ENCODE measurements at regions not wholly inside any gene's neighbourhood (a gene's known extent, or its start where the extent isn't known, plus 50 kb on each side); places are given as distances from the start of the nearest gene placed in this dataset.

DNA sequence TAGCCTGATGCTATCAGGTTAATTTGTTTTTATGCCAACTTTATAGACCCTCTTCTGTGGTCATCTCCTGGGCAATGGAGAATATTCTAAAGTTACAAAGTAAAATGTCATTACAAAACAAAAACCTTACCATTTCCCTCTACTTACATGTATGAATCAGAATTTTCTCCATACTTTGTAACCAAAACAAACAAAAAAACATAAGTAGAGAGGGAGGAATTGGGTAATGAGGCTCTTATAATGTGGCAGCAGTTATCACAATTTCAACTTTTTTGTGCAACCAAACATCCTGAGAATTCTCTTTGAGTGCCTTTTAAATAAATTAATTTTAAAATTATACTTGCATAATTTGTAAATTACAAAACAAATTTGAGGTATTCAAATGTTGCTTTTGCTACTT is 332.8 kb downstream of the TXNL1 start:
- POLR2A ChIA-PET, result no interaction called here
- intact Hi-C loops (cut with micrococcal nuclease), result no loop called here
- peaks cover 26% of the 10 kb centered on the region for H3K4me1 Mint-ChIP-seq

DNA sequence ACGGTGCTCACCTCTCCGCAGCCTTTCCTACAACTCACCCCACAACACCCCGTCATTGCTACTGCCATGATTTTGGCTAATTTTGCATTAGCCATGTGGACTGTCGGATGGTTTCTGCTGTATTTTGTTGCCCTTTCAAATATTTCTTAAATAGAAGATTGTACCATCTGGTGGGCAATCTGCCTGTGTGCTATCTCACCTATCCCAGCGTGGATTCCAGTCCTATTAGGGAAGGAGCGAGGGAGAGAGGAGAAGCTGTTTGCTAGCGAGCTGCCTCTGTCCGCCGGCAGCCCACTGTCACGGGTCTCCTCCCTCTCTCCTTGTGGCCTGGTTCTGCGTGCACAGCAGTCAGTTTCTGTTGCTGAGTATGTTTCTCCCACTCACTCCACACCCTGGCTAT is 336.2 kb downstream of the TXNL1 start:
- ChIA-PET POLR2A (no interaction called here), CTCF (no interaction called here)
- H3K36me3 Mint-ChIP-seq (ENCODE audit: low read depth), result no peaks in the 10 kb centered on the region
- H3K9me3 Mint-ChIP-seq, result no peaks in the 10 kb centered on the region
- no peaks in the 10 kb centered on the region for H3K27me3 Mint-ChIP-seq
- peaks cover 6% of the 10 kb centered on the region for H3K4me1 Mint-ChIP-seq
- TF ChIP-seq, protein P1, sequence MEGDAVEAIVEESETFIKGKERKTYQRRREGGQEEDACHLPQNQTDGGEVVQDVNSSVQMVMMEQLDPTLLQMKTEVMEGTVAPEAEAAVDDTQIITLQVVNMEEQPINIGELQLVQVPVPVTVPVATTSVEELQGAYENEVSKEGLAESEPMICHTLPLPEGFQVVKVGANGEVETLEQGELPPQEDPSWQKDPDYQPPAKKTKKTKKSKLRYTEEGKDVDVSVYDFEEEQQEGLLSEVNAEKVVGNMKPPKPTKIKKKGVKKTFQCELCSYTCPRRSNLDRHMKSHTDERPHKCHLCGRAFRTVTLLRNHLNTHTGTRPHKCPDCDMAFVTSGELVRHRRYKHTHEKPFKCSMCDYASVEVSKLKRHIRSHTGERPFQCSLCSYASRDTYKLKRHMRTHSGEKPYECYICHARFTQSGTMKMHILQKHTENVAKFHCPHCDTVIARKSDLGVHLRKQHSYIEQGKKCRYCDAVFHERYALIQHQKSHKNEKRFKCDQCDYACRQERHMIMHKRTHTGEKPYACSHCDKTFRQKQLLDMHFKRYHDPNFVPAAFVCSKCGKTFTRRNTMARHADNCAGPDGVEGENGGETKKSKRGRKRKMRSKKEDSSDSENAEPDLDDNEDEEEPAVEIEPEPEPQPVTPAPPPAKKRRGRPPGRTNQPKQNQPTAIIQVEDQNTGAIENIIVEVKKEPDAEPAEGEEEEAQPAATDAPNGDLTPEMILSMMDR (IDR thresholded peaks at IDR 0.05), result no peak
- H3K4me3 Mint-ChIP-seq, result no peak overlapping the region
- no peak overlapping the region for H3K27ac Mint-ChIP-seq
- DNase-seq, result no peak
- intact Hi-C loops (cut with micrococcal nuclease), result no loop called here
- ATAC-seq (ENCODE audit: low read depth), result no peak

More for the DNA sequence above, 332.8 kb downstream of the TXNL1 start:
- Mint-ChIP-seq H3K27me3 (no peaks in the 10 kb centered on the region), H3K9me3 (no peaks in the 10 kb centered on the region), H3K36me3 (ENCODE audit: low read depth) (no peaks in the 10 kb centered on the region), H3K27ac (no peak overlapping the region), H3K4me3 (no peak overlapping the region)
- CTCF ChIA-PET, result no interaction called here
- no peak for ATAC-seq (ENCODE audit: low read depth)
- no peak for DNase-seq
- TF ChIP-seq, protein P1 (IDR thresholded peaks at IDR 0.05), result no peak

DNA sequence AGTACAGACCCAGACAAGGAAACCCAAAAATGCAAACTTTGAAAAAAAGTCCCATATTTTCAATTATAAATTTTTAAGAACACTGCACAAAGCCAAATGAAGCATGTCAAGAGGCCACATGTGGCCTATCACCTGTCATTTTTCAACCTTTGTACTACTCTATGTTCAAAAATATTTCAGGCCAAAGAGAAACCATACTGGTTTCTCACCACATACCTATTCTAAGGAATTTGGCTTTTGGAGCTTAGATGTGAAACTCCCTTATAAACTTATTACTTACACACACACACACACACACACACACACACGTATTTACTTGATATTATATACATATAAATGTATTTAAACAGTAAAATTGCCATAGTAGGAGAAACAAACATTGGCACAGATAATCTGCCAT is 338.7 kb downstream of the TXNL1 start:
- no peaks in the 10 kb centered on the region for H3K9me3 Mint-ChIP-seq
- no peaks in the 10 kb centered on the region for H3K36me3 Mint-ChIP-seq (ENCODE audit: low read depth)
- no peak for ATAC-seq (ENCODE audit: low read depth)
- DNase-seq, result no peak
- no peak overlapping the region for H3K4me3 Mint-ChIP-seq
- H3K4me1 Mint-ChIP-seq, result peaks cover 8% of the 10 kb centered on the region
- ChIA-PET CTCF (no interaction called here), POLR2A (no interaction called here)
- no peaks in the 10 kb centered on the region for H3K27me3 Mint-ChIP-seq
- intact Hi-C loops (cut with micrococcal nuclease), result no loop called here
- H3K27ac Mint-ChIP-seq, result no peak overlapping the region
- TF ChIP-seq, protein P1 (IDR thresholded peaks at IDR 0.05), result no peak

DNA sequence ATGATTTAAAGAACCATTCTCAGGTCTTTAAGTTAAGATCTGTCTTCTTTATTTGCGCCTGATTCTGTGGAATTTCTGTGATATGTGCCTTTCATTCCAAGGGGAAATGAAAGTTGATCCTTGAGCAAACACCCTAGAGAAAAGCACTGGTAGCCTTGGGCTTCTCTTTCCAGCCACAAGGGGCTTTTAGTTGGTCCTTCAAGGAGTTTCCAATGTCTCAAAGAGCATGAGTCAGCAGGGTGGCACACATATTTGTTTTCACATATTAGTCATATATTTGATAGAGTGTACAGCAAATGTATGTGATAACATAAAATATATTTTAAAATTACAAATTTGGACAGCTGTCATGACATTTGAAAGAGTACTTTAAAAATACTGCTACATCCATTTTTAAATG is 339.5 kb downstream of the TXNL1 start:
- TF ChIP-seq, protein P1 (IDR thresholded peaks at IDR 0.05), result no peak
- Mint-ChIP-seq H3K4me1 (peaks cover 15% of the 10 kb centered on the region), H3K27ac (no peak overlapping the region)

DNA sequence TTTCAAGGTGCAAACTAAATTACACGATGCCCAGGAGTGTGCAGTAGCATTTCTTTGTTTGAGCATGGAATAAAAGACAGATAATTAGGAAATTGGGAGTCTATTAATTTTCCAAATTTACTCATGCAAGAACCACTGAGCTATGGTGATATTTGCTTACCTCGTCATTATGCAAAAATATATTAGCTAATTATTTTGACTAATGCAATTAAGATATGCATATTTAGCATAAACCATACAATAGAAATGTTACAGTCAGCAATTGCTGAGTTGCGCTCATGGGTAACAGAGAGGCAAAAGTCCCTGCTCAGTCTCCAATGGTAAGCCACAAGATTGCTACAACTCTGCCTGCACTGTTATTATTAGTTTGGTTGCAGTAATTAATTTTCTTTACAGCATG is 342.0 kb downstream of the TXNL1 start:
- Mint-ChIP-seq H3K36me3 (ENCODE audit: low read depth) (no peaks in the 10 kb centered on the region), H3K4me1 (peaks cover 15% of the 10 kb centered on the region), H3K27me3 (no peaks in the 10 kb centered on the region), H3K9me3 (no peaks in the 10 kb centered on the region), H3K27ac (no peak overlapping the region), H3K4me3 (no peak overlapping the region)
- CTCF ChIA-PET, result no interaction called here
- ATAC-seq (ENCODE audit: low read depth) (no peak), DNase-seq (no peak)
- POLR2A ChIA-PET, result no interaction called here
- intact Hi-C loops (cut with micrococcal nuclease), result no loop called here
- TF ChIP-seq, protein P1 (IDR thresholded peaks at IDR 0.05), result no peak

More for the DNA sequence above, 339.5 kb downstream of the TXNL1 start:
- Mint-ChIP-seq H3K9me3 (no peaks in the 10 kb centered on the region), H3K27me3 (no peaks in the 10 kb centered on the region), H3K4me3 (no peak overlapping the region), H3K36me3 (ENCODE audit: low read depth) (no peaks in the 10 kb centered on the region)
- ChIA-PET CTCF (no interaction called here), POLR2A (no interaction called here)
- intact Hi-C loops (cut with micrococcal nuclease), result no loop called here
- DNase-seq (no peak), ATAC-seq (ENCODE audit: low read depth) (no peak)

Measured in activated B cell treated with CpG ODN at 0.5 μM for 24 hours (primary cell).